Stimulated activated CD4-positive, alpha-beta T cell treated with anti-CD3 and anti-CD28 coated beads, Interleukin-4, amount 100 ng/mL, for 24 hours (primary cell): ENCODE measurements at regions not wholly inside any gene's neighbourhood (a gene's known extent, or its start where the extent isn't known, plus 50 kb on each side); places are given as distances from the start of the nearest gene placed in this dataset.
A peak's percentile ranks its signal among the peaks of the same experiment; 100 is the strongest.

Source experiments
- DNase-seq: peaks from one replicate; pipeline ENCODE4 v3.0.0-alpha.2; 2020

- no peak for DNase-seq
These were observed 309.9 kb upstream of the PKDCC start for GRCh38 chr2:41737888-41738287.

- DNase-seq: no peak
These were observed 305.7 kb upstream of the PKDCC start for GRCh38 chr2:41741951-41742595.

- no peak for DNase-seq
These were observed 304.5 kb upstream of the PKDCC start for GRCh38 chr2:41743324-41743723.

GRCh38 chr2:41750829-41751228, 297.0 kb upstream of the PKDCC start:
- no peak for DNase-seq

GRCh38 chr2:41759880-41760279, 287.9 kb upstream of the PKDCC start:
- no peak for DNase-seq

- DNase-seq: no peak
These were observed 284.7 kb upstream of the PKDCC start for GRCh38 chr2:41763141-41763540.

GRCh38 chr2:41764131-41764530, 283.7 kb upstream of the PKDCC start:
- DNase-seq: no peak

- DNase-seq: no peak
These were observed 282.9 kb upstream of the PKDCC start for GRCh38 chr2:41764919-41765318.

GRCh38 chr2:41768310-41768709, 279.5 kb upstream of the PKDCC start:
- no peak for DNase-seq

GRCh38 chr2:41771710-41772109, 276.1 kb upstream of the PKDCC start:
- DNase-seq: no peak

- no peak for DNase-seq
These were observed 275.1 kb upstream of the PKDCC start for GRCh38 chr2:41772697-41773096.

- no peak for DNase-seq
These were observed 273.7 kb upstream of the PKDCC start for GRCh38 chr2:41774011-41774605.

- no peak for DNase-seq
These were observed 272.3 kb upstream of the PKDCC start for GRCh38 chr2:41775366-41776025.

- DNase-seq: no peak
These were observed 267.9 kb upstream of the PKDCC start for GRCh38 chr2:41779888-41780287.

GRCh38 chr2:41782306-41783158, 265.3 kb upstream of the PKDCC start:
- DNase-seq: peak; percentile 19

GRCh38 chr2:41784496-41784895, 263.3 kb upstream of the PKDCC start:
- DNase-seq: no peak

- no peak for DNase-seq
These were observed 262.4 kb upstream of the PKDCC start for GRCh38 chr2:41785251-41786022.

GRCh38 chr2:41791523-41791922, 256.3 kb upstream of the PKDCC start:
- DNase-seq: no peak

- no peak for DNase-seq
These were observed 244.5 kb upstream of the PKDCC start for GRCh38 chr2:41803361-41803760.

GRCh38 chr2:41806286-41806685, 241.5 kb upstream of the PKDCC start:
- DNase-seq: no peak

- no peak for DNase-seq
These were observed 226.7 kb upstream of the PKDCC start for GRCh38 chr2:41821167-41821566.

- no peak for DNase-seq
These were observed 220.9 kb upstream of the PKDCC start for GRCh38 chr2:41826921-41827320.
